ENCODE measurements at regions not wholly inside any gene's neighbourhood (a gene's known extent, or its start where the extent isn't known, plus 50 kb on each side); places are given as distances from the start of the nearest gene placed in this dataset.

DNA sequence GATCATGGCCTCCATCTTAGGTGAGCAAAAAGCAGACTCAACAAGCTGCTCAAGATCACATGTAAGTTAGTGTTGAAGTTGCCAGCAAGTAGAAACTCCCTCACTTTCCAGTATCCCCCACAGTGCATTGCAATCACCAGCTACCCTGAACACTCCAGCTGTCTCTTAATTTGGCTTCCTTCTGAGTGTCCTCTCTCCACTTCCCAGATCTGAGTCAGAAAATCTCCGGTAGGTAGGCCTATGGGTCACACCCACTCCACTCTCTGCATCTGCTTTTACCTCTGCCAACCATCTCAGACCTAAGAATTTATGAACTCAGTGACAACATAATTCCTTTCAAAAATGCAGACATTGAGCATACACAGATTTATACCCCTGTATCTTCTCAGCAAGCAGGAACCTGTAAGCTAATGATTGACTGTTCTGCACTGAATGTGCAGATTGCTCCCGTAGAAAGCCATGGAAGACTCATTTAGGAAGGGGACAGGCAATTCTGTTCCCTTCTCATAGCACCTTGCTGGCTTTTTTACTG lies 656.9 kb downstream of the EPHA4 start:
- no peak overlapping the region for H3K4me3 ChIP-seq (ENCODE audit: low read length)
- TF ChIP-seq, protein P1, sequence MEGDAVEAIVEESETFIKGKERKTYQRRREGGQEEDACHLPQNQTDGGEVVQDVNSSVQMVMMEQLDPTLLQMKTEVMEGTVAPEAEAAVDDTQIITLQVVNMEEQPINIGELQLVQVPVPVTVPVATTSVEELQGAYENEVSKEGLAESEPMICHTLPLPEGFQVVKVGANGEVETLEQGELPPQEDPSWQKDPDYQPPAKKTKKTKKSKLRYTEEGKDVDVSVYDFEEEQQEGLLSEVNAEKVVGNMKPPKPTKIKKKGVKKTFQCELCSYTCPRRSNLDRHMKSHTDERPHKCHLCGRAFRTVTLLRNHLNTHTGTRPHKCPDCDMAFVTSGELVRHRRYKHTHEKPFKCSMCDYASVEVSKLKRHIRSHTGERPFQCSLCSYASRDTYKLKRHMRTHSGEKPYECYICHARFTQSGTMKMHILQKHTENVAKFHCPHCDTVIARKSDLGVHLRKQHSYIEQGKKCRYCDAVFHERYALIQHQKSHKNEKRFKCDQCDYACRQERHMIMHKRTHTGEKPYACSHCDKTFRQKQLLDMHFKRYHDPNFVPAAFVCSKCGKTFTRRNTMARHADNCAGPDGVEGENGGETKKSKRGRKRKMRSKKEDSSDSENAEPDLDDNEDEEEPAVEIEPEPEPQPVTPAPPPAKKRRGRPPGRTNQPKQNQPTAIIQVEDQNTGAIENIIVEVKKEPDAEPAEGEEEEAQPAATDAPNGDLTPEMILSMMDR (conservative IDR thresholded peaks at IDR 0.05; ENCODE audit: low read depth, low read length): no peak
- no peak for DNase-seq (ENCODE audit: low read depth)

DNA sequence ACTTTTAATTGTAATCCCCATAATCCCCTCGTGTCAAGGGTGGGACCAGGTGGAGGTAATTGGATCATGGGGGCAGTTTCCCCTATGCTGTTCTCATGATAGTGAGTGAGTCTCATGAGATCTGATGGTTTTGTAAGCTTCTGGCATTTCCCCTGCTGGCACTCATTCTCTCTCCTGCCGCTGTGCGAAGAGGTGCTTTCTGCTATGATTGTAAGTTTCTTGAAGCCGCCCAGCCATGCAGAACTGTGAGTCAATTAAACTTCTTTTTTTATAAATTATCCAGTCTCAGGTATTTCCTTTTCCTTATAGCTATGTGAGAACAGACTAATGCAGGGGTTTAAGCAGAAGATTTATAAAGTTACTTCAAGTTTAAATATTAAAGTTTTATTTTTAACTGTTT lies 655.2 kb downstream of the EPHA4 start:
- H3K4me3 ChIP-seq (ENCODE audit: low read length): no peak overlapping the region
- DNase-seq (ENCODE audit: low read depth): no peak
- TF ChIP-seq, protein P1 (conservative IDR thresholded peaks at IDR 0.05; ENCODE audit: low read depth, low read length): no peak

DNA sequence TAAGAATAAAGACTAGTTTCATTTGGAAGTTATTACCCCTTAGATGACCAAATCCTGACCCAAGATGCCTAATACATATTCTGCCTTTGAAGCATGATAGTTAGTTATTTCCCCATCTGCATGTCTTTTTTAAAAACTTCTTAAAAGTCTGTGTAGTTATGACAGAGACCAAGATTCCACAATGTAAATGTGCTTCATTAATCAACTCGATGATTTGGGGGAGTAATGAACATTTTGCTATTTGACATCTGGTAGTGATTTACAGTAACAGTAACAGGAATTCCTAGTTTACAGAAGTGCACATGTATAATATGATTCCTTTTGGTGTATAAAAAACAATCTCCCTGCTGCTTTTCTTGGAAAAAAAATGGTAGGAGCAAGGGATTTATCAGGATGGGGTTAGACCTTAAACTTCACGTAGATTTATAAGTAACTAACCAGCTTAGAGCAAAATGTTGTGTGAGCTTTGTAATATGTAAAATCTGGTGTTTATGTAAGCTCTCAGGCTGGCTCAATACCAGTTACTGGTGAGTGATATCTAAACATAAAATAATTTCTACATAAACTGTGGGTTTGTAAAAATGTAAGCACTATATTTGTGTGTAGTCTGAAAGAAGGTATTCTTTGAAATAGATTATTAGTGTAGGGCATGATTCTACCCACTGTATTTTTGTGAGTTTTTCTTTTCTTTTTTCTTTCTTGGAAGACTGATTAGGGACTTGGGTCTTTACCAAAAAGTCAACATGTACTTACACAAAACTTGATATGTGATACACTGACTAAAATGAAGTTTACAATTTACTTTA lies 641.6 kb downstream of the EPHA4 start:
- DNase-seq (ENCODE audit: low read depth): peak; percentile 11
- TF ChIP-seq, protein P1 (conservative IDR thresholded peaks at IDR 0.05; ENCODE audit: low read depth, low read length): no peak
- H3K4me3 ChIP-seq (ENCODE audit: low read length): no peak overlapping the region

DNA sequence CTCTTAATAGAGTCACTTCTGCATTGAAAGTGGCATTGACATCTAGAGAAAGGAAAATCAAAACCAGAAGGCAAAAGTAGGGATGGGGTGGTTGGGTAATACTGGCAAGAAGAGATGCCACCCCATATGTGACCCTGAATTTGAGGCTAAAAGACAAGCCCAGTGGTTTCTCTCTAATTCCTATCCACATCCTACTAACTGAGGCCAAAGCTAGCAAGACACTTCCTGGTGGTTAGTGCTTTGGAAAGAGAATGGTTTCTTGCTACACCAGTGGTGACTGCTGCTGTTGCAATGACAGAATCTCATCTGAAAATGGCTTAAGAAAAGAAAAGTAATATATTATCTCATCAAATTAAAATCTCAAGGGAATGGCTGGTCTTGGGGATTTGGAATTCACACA lies 640.6 kb downstream of the EPHA4 start:
- H3K4me3 ChIP-seq (ENCODE audit: low read length): no peak overlapping the region
- no peak for DNase-seq (ENCODE audit: low read depth)
- TF ChIP-seq, protein P1 (conservative IDR thresholded peaks at IDR 0.05; ENCODE audit: low read depth, low read length): no peak

DNA sequence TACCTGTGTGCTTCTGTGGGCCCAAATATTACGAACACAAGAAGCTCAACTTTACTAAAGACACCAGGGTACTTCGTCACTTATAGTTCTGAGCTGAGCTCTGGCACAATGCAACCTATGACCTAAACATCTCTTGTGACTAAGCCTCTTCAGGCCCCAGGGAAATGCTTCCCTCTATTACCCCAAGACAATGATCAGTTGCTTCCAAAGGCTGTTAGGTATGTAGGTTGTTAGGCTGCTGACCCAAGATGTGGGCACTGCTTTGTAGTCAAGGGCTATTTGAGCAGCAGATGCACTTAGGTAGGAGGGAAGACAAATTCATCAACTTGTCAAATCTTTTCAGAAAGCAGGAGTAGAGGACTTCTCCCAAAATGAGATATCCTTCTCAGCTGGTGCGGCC lies 640.1 kb downstream of the EPHA4 start:
- H3K4me3 ChIP-seq (ENCODE audit: low read length): no peak overlapping the region
- TF ChIP-seq, protein P1 (conservative IDR thresholded peaks at IDR 0.05; ENCODE audit: low read depth, low read length): no peak
- no peak for DNase-seq (ENCODE audit: low read depth)

DNA sequence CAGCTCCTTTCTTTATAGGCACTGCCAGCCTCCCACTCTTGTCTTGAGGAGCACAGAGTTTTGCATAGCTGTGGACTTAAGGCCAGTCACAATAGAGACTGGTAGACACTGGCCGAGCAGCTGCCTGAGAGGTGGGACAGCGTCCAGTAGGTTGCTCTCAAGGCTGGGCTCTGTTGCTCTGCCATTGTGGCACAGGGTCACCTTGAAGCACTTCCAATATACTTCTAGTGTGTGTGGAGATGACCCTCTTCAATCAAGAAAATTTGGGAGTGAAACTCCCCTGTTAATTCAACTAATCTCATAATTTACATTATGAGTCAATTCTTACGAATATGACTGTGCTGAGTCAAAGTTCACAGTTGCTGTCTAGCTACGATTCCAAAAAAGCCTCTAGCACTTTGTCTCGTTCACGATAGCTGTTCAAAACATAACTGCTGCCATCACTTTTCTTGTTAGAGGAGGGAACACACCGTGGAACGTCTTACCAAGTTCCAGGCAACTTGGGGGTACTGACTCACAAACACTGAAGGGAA lies 636.2 kb downstream of the EPHA4 start:
- DNase-seq (ENCODE audit: low read depth): no peak
- TF ChIP-seq, protein P1 (conservative IDR thresholded peaks at IDR 0.05; ENCODE audit: low read depth, low read length): no peak
- no peak overlapping the region for H3K4me3 ChIP-seq (ENCODE audit: low read length)
